ENCODE measurements at regions not wholly inside any gene's neighbourhood (a gene's known extent, or its start where the extent isn't known, plus 50 kb on each side); places are given as distances from the start of the nearest gene placed in this dataset.

- Mint-ChIP-seq H3K27me3 (no peaks in the 10 kb centered on the region), H3K27ac (no peak overlapping the region), H3K36me3 (no peaks in the 10 kb centered on the region), H3K4me1 (no peaks in the 10 kb centered on the region), H3K4me3 (no peak overlapping the region), H3K9me3 (peaks cover under 1% of the 10 kb centered on the region)
- ATAC-seq = no peak
Observed at GRCh38 chr5:154133591-154133990, 56.9 kb upstream of the GALNT10 start.

- Mint-ChIP-seq H3K9me3 (no peaks in the 10 kb centered on the region), H3K27me3 (no peaks in the 10 kb centered on the region), H3K27ac (no peak overlapping the region), H3K36me3 (no peaks in the 10 kb centered on the region), H3K4me1 (no peaks in the 10 kb centered on the region), H3K4me3 (no peak overlapping the region)
- ATAC-seq = no peak
Observed at GRCh38 chr5:154134499-154134898, 56.0 kb upstream of the GALNT10 start.

- ATAC-seq = no peak
- Mint-ChIP-seq H3K9me3 (no peaks in the 10 kb centered on the region), H3K4me1 (no peaks in the 10 kb centered on the region), H3K27ac (no peak overlapping the region), H3K27me3 (no peaks in the 10 kb centered on the region), H3K4me3 (no peak overlapping the region), H3K36me3 (no peaks in the 10 kb centered on the region)
Observed at GRCh38 chr5:154135125-154135817, 55.3 kb upstream of the GALNT10 start.

- H3K27me3 Mint-ChIP-seq = no peaks in the 10 kb centered on the region
- H3K9me3 Mint-ChIP-seq = no peaks in the 10 kb centered on the region
- no peaks in the 10 kb centered on the region for H3K36me3 Mint-ChIP-seq
- no peaks in the 10 kb centered on the region for H3K4me1 Mint-ChIP-seq
- no peak for ATAC-seq
- no peak overlapping the region for H3K27ac Mint-ChIP-seq
- no peak overlapping the region for H3K4me3 Mint-ChIP-seq
Observed at GRCh38 chr5:154136141-154136540, 54.4 kb upstream of the GALNT10 start.

GRCh38 chr5:154138701-154139100, 51.8 kb upstream of the GALNT10 start:
- peaks cover 5% of the 10 kb centered on the region for H3K27me3 Mint-ChIP-seq
- no peaks in the 10 kb centered on the region for H3K9me3 Mint-ChIP-seq
- H3K27ac Mint-ChIP-seq = no peak overlapping the region
- no peak overlapping the region for H3K4me3 Mint-ChIP-seq
- no peaks in the 10 kb centered on the region for H3K4me1 Mint-ChIP-seq
- no peaks in the 10 kb centered on the region for H3K36me3 Mint-ChIP-seq
- ATAC-seq = no peak

- no peaks in the 10 kb centered on the region for H3K4me1 Mint-ChIP-seq
- H3K27me3 Mint-ChIP-seq = peaks cover 14% of the 10 kb centered on the region
- H3K9me3 Mint-ChIP-seq = no peaks in the 10 kb centered on the region
- ATAC-seq = no peak
- no peaks in the 10 kb centered on the region for H3K36me3 Mint-ChIP-seq
- no peak overlapping the region for H3K4me3 Mint-ChIP-seq
- H3K27ac Mint-ChIP-seq = no peak overlapping the region
Observed at GRCh38 chr5:154140381-154140780, 50.2 kb upstream of the GALNT10 start.

All from stimulated activated memory B cell treated with anti-CD40 and anti-IgM and Interleukin-4, amounts not matched to agents 10 μg/mL and 1 μg/mL and 100 μg/mL, for 72 hours (primary cell).